CD4-positive, alpha-beta memory T cell (primary cell): ENCODE measurements at regions not wholly inside any gene's neighbourhood (a gene's known extent, or its start where the extent isn't known, plus 50 kb on each side); places are given as distances from the start of the nearest gene placed in this dataset.
"Not testable (repeated sequence)": the region's sequence is repeated elsewhere in the genome, so short reads cannot be mapped to it uniquely, and the experiment has no call there.

Source experiments
- CTCF ChIA-PET: fragments of 350-600 bp; sonication (Branson Sonifier 250); formaldehyde crosslinking; loops from one replicate; lab custom pipeline; 2021; ENCODE audit warnings: inconsistent platforms; ENCODE audit not compliant: partially characterized antibody; lab: Charles Lee
- POLR2A ChIA-PET: fragments of 350-600 bp; sonication (Branson Sonifier 250); formaldehyde crosslinking; loops from one replicate; lab custom pipeline; 2021; ENCODE audit not compliant: partially characterized antibody; lab: Charles Lee
- DNase-seq, 5 donors: peaks; one replicate each; pipeline versions ENCODE4 v3.0.0 to v3.0.0-alpha.2; 2020 to 2022; ENCODE audit warnings: mixed read lengths in 1 of 5
- H3K27ac ChIP-seq: one replicate; pipeline ENCODE4 v1.7.0; 2013; ENCODE audit warnings: low read depth, low read length
- H3K27me3 ChIP-seq: 2 replicates; pipeline ENCODE4 v1.7.0; 2013; ENCODE audit warnings: mild to moderate bottlenecking, low read length, moderate library complexity; ENCODE audit not compliant: insufficient read depth
- H3K36me3 ChIP-seq: 2 replicates; pipeline ENCODE4 v1.7.0; 2013; ENCODE audit warnings: mild to moderate bottlenecking, low read length, moderate library complexity; ENCODE audit not compliant: insufficient read depth
- H3K4me1 ChIP-seq: 2 replicates; pipeline ENCODE4 v1.7.0; 2013; ENCODE audit warnings: mild to moderate bottlenecking, low read length, moderate library complexity; ENCODE audit not compliant: insufficient read depth
- H3K4me3 ChIP-seq, 2 donors: one replicate each; pipeline ENCODE4 v1.7.0; 2013; ENCODE audit warnings: low read length in 2 of 2, mild to moderate bottlenecking in 1 of 2
- H3K9me3 ChIP-seq, 2 donors: one replicate each; pipeline ENCODE4 v1.7.0; 2013; ENCODE audit warnings: low read length in 2 of 2, control low read depth in 1 of 2; ENCODE audit not compliant: control insufficient read depth in 1 of 2
- H3K27ac Mint-ChIP-seq, 7 donors: one replicate each; pipeline ENCODE4 v1.8.0; 2020 to 2021; ENCODE audit warnings: mixed read lengths in 7 of 7, mild to moderate bottlenecking in 6 of 7, inconsistent platforms in 3 of 7, moderate library complexity in 3 of 7
- H3K27me3 Mint-ChIP-seq, 2 donors: one replicate each; pipeline ENCODE4 v1.8.0; 2020 to 2021; ENCODE audit warnings: mixed read lengths in 2 of 2
- H3K36me3 Mint-ChIP-seq, 2 donors: one replicate each; pipeline ENCODE4 v1.8.0; 2020 to 2021; ENCODE audit warnings: mixed read lengths in 2 of 2, inconsistent platforms in 1 of 2, mild to moderate bottlenecking in 1 of 2
- H3K4me1 Mint-ChIP-seq, 4 donors: one replicate each; pipeline ENCODE4 v1.8.0; 2020 to 2021; ENCODE audit warnings: mixed read lengths in 4 of 4, mild to moderate bottlenecking in 1 of 4
- H3K4me3 Mint-ChIP-seq, 8 donors: one replicate each; pipeline ENCODE4 v1.8.0; 2020 to 2021; ENCODE audit warnings: mixed read lengths in 8 of 8, mild to moderate bottlenecking in 7 of 8, moderate library complexity in 6 of 8, inconsistent platforms in 3 of 8
- H3K9me3 Mint-ChIP-seq, 8 donors: one replicate each; pipeline ENCODE4 v1.8.0; 2020 to 2021; ENCODE audit warnings: mixed read lengths in 8 of 8, mild to moderate bottlenecking in 5 of 8, inconsistent platforms in 3 of 8, moderate library complexity in 1 of 8
- intact Hi-C: fragments of 100-400 bp; cut with micrococcal nuclease; formaldehyde crosslinking; loops from one replicate; pipeline ENCODE4 v1.15.1; 2023

DNA sequence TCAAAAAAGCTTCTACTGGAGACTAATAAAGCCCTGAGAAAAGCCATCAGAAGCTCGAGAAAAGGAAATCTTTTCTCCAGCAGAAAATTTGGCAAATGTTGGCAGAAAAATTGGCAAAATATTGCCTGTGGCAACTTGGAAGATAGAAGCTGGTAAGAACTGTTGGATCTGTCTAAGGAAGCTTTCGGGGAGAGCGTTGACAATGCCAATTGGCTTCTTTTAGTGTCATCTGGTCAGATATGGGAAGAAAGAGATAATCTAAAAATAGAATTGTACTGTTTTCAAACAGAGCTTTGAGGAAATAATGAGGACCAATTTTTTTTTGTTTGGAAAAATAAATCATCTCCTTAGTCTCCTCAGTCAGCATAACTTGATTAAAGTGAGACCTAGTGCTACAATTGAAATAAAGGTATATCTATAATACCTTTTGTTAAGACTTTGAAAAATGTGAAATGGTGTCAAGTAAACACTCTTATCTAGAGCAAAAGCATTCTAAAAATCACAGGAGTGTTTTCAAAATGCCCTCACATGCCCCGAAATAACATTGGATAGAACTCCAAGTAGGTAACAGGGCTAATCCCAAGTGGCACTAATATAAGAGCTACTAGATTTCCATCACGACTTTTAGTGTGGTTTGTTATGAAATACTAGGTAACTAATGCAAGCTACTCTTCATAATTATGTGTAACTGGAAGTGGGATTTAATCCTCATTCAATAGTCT is 882.2 kb upstream of the B3GALT2 start:
- no peak for DNase-seq
- H3K36me3 ChIP-seq, result no peaks in the 10 kb centered on the region
- CTCF ChIA-PET, result interaction anchor here (1.0 to 1.2 kb wide), 3 partner anchors 9 to 16 kb away, joined by 3 to 4 read pairs (median 3); no protein-coding TSS in a partner anchor
- Mint-ChIP-seq H3K9me3 (peaks cover 0 to 6% (median 3%) of the 10 kb centered on the region in 8 donors), H3K27me3 (no peaks in the 10 kb centered on the region), H3K36me3 (peaks cover 0 to 17% of the 10 kb centered on the region in 2 donors), H3K4me3 (no peak overlapping the region), H3K4me1 (peaks cover 0 to 5% (median under 1%) of the 10 kb centered on the region in 4 donors), H3K27ac (no peak overlapping the region)
- H3K4me3 ChIP-seq, result no peak overlapping the region
- H3K27me3 ChIP-seq, result no peaks in the 10 kb centered on the region
- POLR2A ChIA-PET, result interaction anchor here (0.8 to 1.0 kb wide), 2 partner anchors 13 to 93 kb away, joined by 3 read pairs; no protein-coding TSS in a partner anchor
- intact Hi-C loops, result no loop called here
- no peak overlapping the region for H3K27ac ChIP-seq
- H3K4me1 ChIP-seq, result no peaks in the 10 kb centered on the region
- H3K9me3 ChIP-seq, result no peaks in the 10 kb centered on the region

DNA sequence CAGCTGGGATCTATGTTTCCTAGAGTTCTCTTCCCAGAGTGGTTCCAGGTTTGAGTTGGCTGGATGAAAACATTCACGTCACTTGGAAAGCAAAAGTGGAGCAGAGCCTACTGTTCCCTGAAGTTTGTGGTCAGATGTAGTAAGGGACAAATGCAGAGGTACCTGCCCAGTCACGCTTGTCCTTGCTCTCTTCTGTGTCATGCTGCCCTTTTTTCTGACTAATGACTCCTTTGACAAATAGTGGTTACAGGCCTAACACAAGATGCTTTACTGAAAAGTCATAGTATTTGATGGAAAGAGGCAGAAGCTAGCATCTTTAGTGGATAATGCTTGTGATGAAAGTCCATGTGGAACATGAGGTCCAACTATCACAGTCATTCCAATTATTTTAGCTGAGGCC is 881.4 kb upstream of the B3GALT2 start:
- Histone ChIP-seq H3K27me3 (no peaks in the 10 kb centered on the region), H3K4me3 (no peak overlapping the region), H3K9me3 (no peaks in the 10 kb centered on the region), H3K4me1 (no peaks in the 10 kb centered on the region), H3K27ac (no peak overlapping the region), H3K36me3 (no peaks in the 10 kb centered on the region)
- Mint-ChIP-seq H3K27me3 (no peaks in the 10 kb centered on the region), H3K9me3 (peaks cover 0 to 6% (median 3%) of the 10 kb centered on the region in 8 donors), H3K4me3 (no peak overlapping the region), H3K4me1 (peaks cover 0 to 10% (median 4%) of the 10 kb centered on the region in 4 donors), H3K36me3 (peaks cover 0 to 19% of the 10 kb centered on the region in 2 donors), H3K27ac (no peak overlapping the region)
- POLR2A ChIA-PET, result no interaction called here
- intact Hi-C loops, result no loop called here
- CTCF ChIA-PET, result interaction anchor here (1.2 kb wide), 1 partner anchor 8 kb away, joined by 3 read pairs; no protein-coding TSS in a partner anchor
- no peak for DNase-seq

DNA sequence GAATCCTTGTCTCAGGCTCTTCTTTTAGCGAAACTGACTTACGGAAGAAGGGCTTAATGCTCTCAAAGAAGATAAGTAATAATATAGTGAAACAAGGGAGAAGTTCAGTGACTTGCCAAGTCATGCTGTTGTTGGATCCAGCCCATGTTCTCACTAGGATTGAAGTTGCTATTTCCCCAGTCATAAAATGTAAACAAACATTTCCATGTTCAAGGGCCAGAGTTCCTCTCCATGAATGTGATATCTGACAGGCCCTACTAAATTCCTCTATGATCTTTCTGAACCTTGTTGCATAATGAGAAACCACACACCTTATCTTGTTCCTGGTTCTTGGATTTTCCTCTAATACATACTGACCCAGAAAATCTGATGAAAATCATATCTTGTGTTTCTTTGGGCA is 876.5 kb upstream of the B3GALT2 start:
- no peak overlapping the region for H3K4me3 Mint-ChIP-seq
- ChIA-PET POLR2A (interaction anchor here (1.1 kb wide), 1 partner anchor 11 kb away, joined by 3 read pairs; no protein-coding TSS in a partner anchor), CTCF (interaction anchor here (1.0 kb wide), 1 partner anchor 10 kb away, joined by 4 read pairs; no protein-coding TSS in a partner anchor)
- no peak overlapping the region for H3K4me3 ChIP-seq
- DNase-seq, result no peak
- no peak overlapping the region for H3K27ac ChIP-seq
- H3K9me3 ChIP-seq, result no peaks in the 10 kb centered on the region
- peaks cover 0 to 18% (median 9%) of the 10 kb centered on the region in 8 donors for H3K9me3 Mint-ChIP-seq
- H3K36me3 ChIP-seq, result no peaks in the 10 kb centered on the region
- H3K4me1 Mint-ChIP-seq, result peaks cover 24 to 44% (median 32%) of the 10 kb centered on the region in 4 donors
- H3K27me3 ChIP-seq, result no peaks in the 10 kb centered on the region
- intact Hi-C loops, result no loop called here
- H3K4me1 ChIP-seq, result peaks cover 30% of the 10 kb centered on the region
- H3K27me3 Mint-ChIP-seq, result no peaks in the 10 kb centered on the region
- H3K36me3 Mint-ChIP-seq, result peaks cover 6 to 38% of the 10 kb centered on the region in 2 donors
- no peak overlapping the region for H3K27ac Mint-ChIP-seq

DNA sequence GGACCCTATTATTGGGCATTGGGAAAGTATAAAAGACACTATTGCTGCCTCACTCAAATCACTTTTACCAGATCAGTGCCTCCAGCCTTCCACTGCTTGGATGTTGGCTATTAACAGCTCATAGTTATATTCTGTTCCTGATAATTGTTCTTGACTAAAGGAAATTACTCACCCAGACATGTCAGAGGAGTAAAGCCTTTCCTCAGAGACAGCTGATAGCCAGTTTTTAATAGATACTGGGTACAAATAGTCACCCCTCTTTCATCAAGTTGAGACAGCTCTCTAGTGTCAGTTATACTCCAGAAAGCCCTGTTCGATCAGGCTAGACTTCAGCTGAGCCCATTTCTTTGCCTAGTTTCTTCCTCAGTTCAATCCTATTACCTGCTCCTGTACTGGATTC is 876.1 kb upstream of the B3GALT2 start:
- intact Hi-C loops, result no loop called here
- Mint-ChIP-seq H3K27me3 (no peaks in the 10 kb centered on the region), H3K4me1 (peaks cover 27 to 49% (median 36%) of the 10 kb centered on the region in 4 donors), H3K36me3 (peaks cover 6 to 34% of the 10 kb centered on the region in 2 donors), H3K4me3 (no peak overlapping the region), H3K27ac (no peak overlapping the region), H3K9me3 (peaks cover 0 to 18% (median 9%) of the 10 kb centered on the region in 8 donors)
- Histone ChIP-seq H3K27ac (no peak overlapping the region), H3K36me3 (no peaks in the 10 kb centered on the region), H3K27me3 (no peaks in the 10 kb centered on the region), H3K9me3 (no peaks in the 10 kb centered on the region), H3K4me3 (no peak overlapping the region), H3K4me1 (peaks cover 34% of the 10 kb centered on the region)
- no peak for DNase-seq
- ChIA-PET POLR2A (interaction anchor here (1.1 kb wide), 1 partner anchor 11 kb away, joined by 3 read pairs; no protein-coding TSS in a partner anchor), CTCF (interaction anchor here (1.0 kb wide), 1 partner anchor 9 kb away, joined by 4 read pairs; no protein-coding TSS in a partner anchor)

DNA sequence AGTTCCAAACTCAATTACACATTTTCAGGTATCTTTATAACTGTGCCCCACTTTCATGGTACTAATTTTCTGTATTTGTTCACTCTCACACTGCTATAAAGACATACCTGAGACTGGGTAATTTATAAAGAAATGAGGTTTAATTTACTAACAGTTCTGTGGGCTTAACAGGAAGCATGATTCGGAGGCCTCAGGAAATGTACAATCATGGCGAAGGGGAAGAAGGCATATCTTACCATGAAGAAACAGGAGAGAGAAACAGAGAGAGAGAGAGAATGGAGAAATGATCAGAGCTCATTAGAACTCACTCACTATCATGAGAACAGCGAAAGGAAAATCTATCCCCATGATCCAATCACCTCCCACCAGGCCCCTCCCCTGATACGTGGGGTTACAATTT is 874.1 kb upstream of the B3GALT2 start:
- no peak for DNase-seq
- Histone ChIP-seq H3K4me1 (peaks cover 55% of the 10 kb centered on the region), H3K36me3 (no peaks in the 10 kb centered on the region), H3K9me3 (no peaks in the 10 kb centered on the region), H3K4me3 (no peak overlapping the region), H3K27me3 (no peaks in the 10 kb centered on the region), H3K27ac (no peak overlapping the region)
- POLR2A ChIA-PET, result no interaction called here
- Mint-ChIP-seq H3K4me3 (peak overlapping the region in 7 of 8 donors; percentile 28 to 72 (median 60)), H3K4me1 (peaks cover 45 to 69% (median 56%) of the 10 kb centered on the region in 4 donors), H3K9me3 (peaks cover 0 to 18% (median 9%) of the 10 kb centered on the region in 8 donors), H3K27ac (peak overlapping the region in 6 of 7 donors; percentile 10 to 80 (median 70)), H3K27me3 (no peaks in the 10 kb centered on the region), H3K36me3 (peaks cover 6 to 27% of the 10 kb centered on the region in 2 donors)
- intact Hi-C loops, result no loop called here
- CTCF ChIA-PET, result no interaction called here

DNA sequence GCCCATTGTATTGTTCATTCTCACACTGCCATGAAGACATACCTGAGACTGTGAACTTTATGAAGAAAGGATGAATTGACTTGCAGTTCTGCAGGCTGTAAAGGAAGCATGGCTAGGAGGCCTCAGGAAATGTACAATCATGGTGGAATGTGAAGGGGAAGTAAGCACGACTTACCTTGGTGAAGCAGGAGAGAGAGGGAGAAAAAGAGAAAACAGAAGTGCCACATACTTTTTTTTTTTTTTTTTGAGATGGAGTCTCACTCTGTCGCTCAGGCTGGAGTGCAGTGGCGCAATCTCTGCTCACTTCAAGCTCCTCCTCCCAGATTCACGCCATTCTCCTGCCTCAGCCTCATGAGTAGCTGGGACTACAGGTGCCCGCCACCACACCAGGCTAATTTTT is 871.9 kb upstream of the B3GALT2 start:
- H3K27ac ChIP-seq, H3K4me3 ChIP-seq, H3K27me3 Mint-ChIP-seq, H3K9me3 ChIP-seq, POLR2A ChIA-PET, DNase-seq, H3K27me3 ChIP-seq, H3K36me3 ChIP-seq: not testable (repeated sequence)
- H3K4me1 ChIP-seq, result peaks cover 75% of the 10 kb centered on the region
- Mint-ChIP-seq H3K4me1 (peaks cover 59 to 91% (median 74%) of the 10 kb centered on the region in 4 donors), H3K36me3 (peaks cover 6 to 20% of the 10 kb centered on the region in 2 donors), H3K9me3 (peaks cover 0 to 12% (median 6%) of the 10 kb centered on the region in 8 donors), H3K4me3 (peak overlapping the region in 4 of 8 donors; percentile 51 to 71 (median 62)), H3K27ac (peak overlapping the region in 3 of 7 donors; percentile 42 to 88 (median 79))
- intact Hi-C loops, result loop anchor here (5.0 to 10.0 kb wide), 2 partner anchors 521 to 603 kb away; no protein-coding TSS in a partner anchor
- CTCF ChIA-PET, result interaction anchor here (1.2 kb wide), 1 partner anchor 10 kb away, joined by 4 read pairs; no protein-coding TSS in a partner anchor

DNA sequence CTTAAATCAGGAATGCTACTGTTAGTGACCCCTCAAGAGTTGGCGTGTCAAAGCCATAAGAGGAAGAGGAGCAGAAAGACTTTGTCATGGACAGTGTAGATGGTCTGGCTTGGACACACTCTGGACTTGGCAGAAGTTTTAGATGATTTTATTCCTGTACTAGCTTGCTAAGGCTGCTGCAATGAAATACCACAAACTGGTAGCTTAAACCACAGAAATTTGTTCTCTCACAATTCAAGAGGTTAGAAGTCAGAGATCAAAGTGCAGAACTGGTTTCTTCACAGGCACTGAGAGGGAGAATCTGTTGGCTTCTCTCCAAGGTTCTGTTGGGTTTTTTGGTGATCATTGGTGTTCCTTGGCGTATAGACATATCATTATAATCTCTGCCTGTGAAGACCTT is 869.8 kb upstream of the B3GALT2 start:
- Histone ChIP-seq H3K9me3 (no peaks in the 10 kb centered on the region), H3K27ac (no peak overlapping the region), H3K36me3 (no peaks in the 10 kb centered on the region), H3K27me3 (no peaks in the 10 kb centered on the region), H3K4me3 (no peak overlapping the region), H3K4me1 (peaks cover 90% of the 10 kb centered on the region)
- peak overlapping the region in 7 of 8 donors; percentile 18 to 76 (median 64) for H3K4me3 Mint-ChIP-seq
- intact Hi-C loops, result loop anchor here (2.0 to 10.0 kb wide), 3 partner anchors 233 to 601 kb away; no protein-coding TSS in a partner anchor
- peak overlapping the region; percentile 32 to 85 (median 73) for H3K27ac Mint-ChIP-seq
- peaks cover 6 to 20% of the 10 kb centered on the region in 2 donors for H3K36me3 Mint-ChIP-seq
- peaks cover 70 to 92% (median 83%) of the 10 kb centered on the region in 4 donors for H3K4me1 Mint-ChIP-seq
- POLR2A ChIA-PET, result interaction anchor here (0.7 to 2.6 kb wide), 6 partner anchors 10 to 593 kb away, joined by 3 to 11 read pairs (median 4); no protein-coding TSS in a partner anchor
- no peaks in the 10 kb centered on the region for H3K27me3 Mint-ChIP-seq
- CTCF ChIA-PET, result interaction anchor here (1.2 to 1.7 kb wide), 2 partner anchors 15 to 95 kb away, joined by 3 to 5 read pairs; no protein-coding TSS in a partner anchor
- peaks cover 0 to 12% (median 6%) of the 10 kb centered on the region in 8 donors for H3K9me3 Mint-ChIP-seq
- DNase-seq, result peak; percentile 56 to 73 (median 70)
